AG04450 (cell line): ENCODE measurements at regions not wholly inside any gene's neighbourhood (a gene's known extent, or its start where the extent isn't known, plus 50 kb on each side); places are given as distances from the start of the nearest gene placed in this dataset.

ENCODE experiments used
- CTCF ChIA-PET: fragments of 300-600, 350-600 bp; formaldehyde crosslinking; extraction: SDS; loops from one replicate; lab custom pipeline; 2022; ENCODE audit warnings: antibody characterized with exemption, inconsistent platforms; lab: Charles Lee
- POLR2A ChIA-PET: fragments of 350-600 bp; formaldehyde crosslinking; extraction: SDS; loops from one replicate; lab custom pipeline; 2021; ENCODE audit warnings: antibody characterized with exemption, inconsistent platforms; lab: Yijun Ruan, JAX
- DNase-seq: peaks from one replicate; pipeline ENCODE4 v3.0.0-alpha.2; 2011; ENCODE audit warnings: low read depth, low spot score
- H3K27ac ChIP-seq: one replicate; pipeline ENCODE4 v1.5.1; 2012; ENCODE audit warnings: low read depth, low read length, control low read depth
- H3K27me3 ChIP-seq: one replicate; pipeline ENCODE4 v1.6.0; 2012; ENCODE audit warnings: low read length; ENCODE audit not compliant: control insufficient read depth, insufficient read depth
- H3K4me3 ChIP-seq: 2 replicates; pipeline ENCODE4 v1.5.1; 2011; ENCODE audit warnings: mild to moderate bottlenecking, low read depth, low read length, control low read depth
- H3K9me3 ChIP-seq: 2 replicates; pipeline ENCODE4 v1.5.1; 2012; ENCODE audit warnings: low read length; ENCODE audit not compliant: control insufficient read depth, insufficient read depth
- CTCF ChIP-seq: IDR thresholded peaks from 2 replicates; pipeline ENCODE4 v1.5.1; 2011; ENCODE audit warnings: low read depth, low read length, control low read depth, inconsistent platforms

- TF ChIP-seq CTCF: no peak
- POLR2A ChIA-PET: no interaction called here
- Histone ChIP-seq H3K27me3 (peaks cover 13% of the 10 kb centered on the region), H3K9me3 (no peaks in the 10 kb centered on the region; the same call in 1 of the 2 replicates), H3K4me3 (no peak overlapping the region), H3K27ac (no peak overlapping the region)
- DNase-seq: no peak
- CTCF ChIA-PET: no interaction called here
These were observed 106.6 kb downstream of the VEGFA start for GRCh38 chr6:43876602-43877001.

- CTCF ChIA-PET: no interaction called here
- Histone ChIP-seq H3K9me3 (no peaks in the 10 kb centered on the region; the same call in 1 of the 2 replicates), H3K4me3 (no peak overlapping the region), H3K27me3 (peaks cover 13% of the 10 kb centered on the region), H3K27ac (no peak overlapping the region)
- DNase-seq: no peak
- POLR2A ChIA-PET: no interaction called here
- no peak for TF ChIP-seq CTCF
These were observed 106.0 kb downstream of the VEGFA start for GRCh38 chr6:43875849-43876572.

GRCh38 chr6:43874814-43875590 lies 105.0 kb downstream of the VEGFA start:
- no peak for TF ChIP-seq CTCF
- POLR2A ChIA-PET: no interaction called here
- no peak overlapping the region for H3K4me3 ChIP-seq
- peaks cover 13% of the 10 kb centered on the region for H3K27me3 ChIP-seq
- CTCF ChIA-PET: no interaction called here
- no peak overlapping the region for H3K27ac ChIP-seq
- no peaks in the 10 kb centered on the region; the same call in 1 of the 2 replicates for H3K9me3 ChIP-seq
- DNase-seq: no peak

GRCh38 chr6:43873806-43874714 lies 104.0 kb downstream of the VEGFA start:
- DNase-seq: no peak
- CTCF ChIA-PET: interaction anchor here (0.6 kb wide), 1 partner anchor 201 kb away, joined by 3 read pairs; no protein-coding TSS in a partner anchor

More at GRCh38 chr6:43873806-43874714, 104.0 kb downstream of the VEGFA start:
- Histone ChIP-seq H3K27ac (no peak overlapping the region), H3K9me3 (no peaks in the 10 kb centered on the region; the same call in 1 of the 2 replicates), H3K27me3 (peaks cover 13% of the 10 kb centered on the region), H3K4me3 (no peak overlapping the region)
- no peak for TF ChIP-seq CTCF
- POLR2A ChIA-PET: no interaction called here
